HEK293 (cell line): ENCODE measurements at regions not wholly inside any gene's neighbourhood (a gene's known extent, or its start where the extent isn't known, plus 50 kb on each side); places are given as distances from the start of the nearest gene placed in this dataset.

Source experiments
- BCL11A ChIP-seq: fragments of 450-650 bp; formaldehyde crosslinking; IDR thresholded peaks from 2 replicates; pipeline ENCODE4 v1.5.1; 2016; ENCODE audit warnings: low read depth, missing biosample characterization, missing genetic modification characterization
- CTCF ChIP-seq: fragments of 450-650 bp; formaldehyde crosslinking; IDR thresholded peaks from 2 replicates; pipeline ENCODE4 v1.5.1; 2016; ENCODE audit warnings: missing biosample characterization, missing genetic modification characterization
- HOXA7 ChIP-seq: sonication (generic); formaldehyde crosslinking; IDR thresholded peaks from 2 replicates; pipeline ENCODE4 v1.8.1; 2022; ENCODE audit warnings: missing genetic modification reagents, borderline replicate concordance
- PATZ1 ChIP-seq: fragments of 450-650 bp; formaldehyde crosslinking; IDR thresholded peaks from 2 replicates; pipeline ENCODE4 v1.5.1; 2016; ENCODE audit warnings: missing biosample characterization, missing genetic modification characterization
- ZBTB7A ChIP-seq: fragments of 450-650 bp; formaldehyde crosslinking; IDR thresholded peaks from 2 replicates; pipeline ENCODE4 v1.5.1; 2016; ENCODE audit warnings: low read depth, missing biosample characterization, missing genetic modification characterization
- ZBTB8A ChIP-seq: fragments of 450-650 bp; formaldehyde crosslinking; IDR thresholded peaks from 2 replicates; pipeline ENCODE4 v1.5.1; 2016; ENCODE audit warnings: missing biosample characterization, missing genetic modification characterization
- ZFP41 ChIP-seq: fragments of 450-650 bp; formaldehyde crosslinking; IDR thresholded peaks from 2 replicates; pipeline ENCODE4 v1.5.1; 2016; ENCODE audit warnings: missing biosample characterization, missing genetic modification characterization, borderline replicate concordance
- ZNF132 ChIP-seq: fragments of 450-650 bp; formaldehyde crosslinking; IDR thresholded peaks from 2 replicates; pipeline ENCODE4 v1.5.1; 2017; ENCODE audit warnings: missing biosample characterization, missing genetic modification characterization, borderline replicate concordance
- ZNF623 ChIP-seq: fragments of 450-650 bp; formaldehyde crosslinking; IDR thresholded peaks from 2 replicates; pipeline ENCODE4 v1.5.1; 2016; ENCODE audit warnings: missing biosample characterization, missing genetic modification characterization

- no peak for TF ChIP-seq ZBTB7A (tag by site-specific recombination)
- no peak for TF ChIP-seq HOXA7 (CRISPR knock-in tag)
- no peak for TF ChIP-seq BCL11A (tag by site-specific recombination)
- no peak for TF ChIP-seq ZNF132 (tag by site-specific recombination)
- TF ChIP-seq ZNF623 (tag by site-specific recombination) = no peak
- TF ChIP-seq ZFP41 (tag by site-specific recombination) = no peak
- TF ChIP-seq ZBTB8A = no peak
- TF ChIP-seq CTCF (tag by site-specific recombination) = no peak
- no peak for TF ChIP-seq PATZ1
These were observed 103.5 kb upstream of the ARRDC3 start for GRCh38 chr5:91486638-91487037.
